ENCODE measurements at regions not wholly inside any gene's neighbourhood (a gene's known extent, or its start where the extent isn't known, plus 50 kb on each side); places are given as distances from the start of the nearest gene placed in this dataset.
A peak's percentile ranks its signal among the peaks of the same experiment; 100 is the strongest.

GRCh38 chr1:82932207-82932606, 1066.7 kb downstream of the TTLL7 start:
- DNase-seq (ENCODE audit: low read depth in 4 of 4, low spot score in 3 of 4) = no peak

GRCh38 chr1:82931006-82931405, 1067.9 kb downstream of the TTLL7 start:
- DNase-seq (ENCODE audit: low read depth in 4 of 4, low spot score in 3 of 4) = peak; percentile 53 to 75 (median 59)

GRCh38 chr1:82927753-82928152, 1071.2 kb downstream of the TTLL7 start:
- peak; percentile 32 to 42 (median 36) for DNase-seq (ENCODE audit: low read depth in 4 of 4, low spot score in 3 of 4)

GRCh38 chr1:82924666-82925065, 1074.3 kb downstream of the TTLL7 start:
- no peak for DNase-seq (ENCODE audit: low read depth in 4 of 4, low spot score in 3 of 4)

GRCh38 chr1:82923931-82924330, 1075.0 kb downstream of the TTLL7 start:
- DNase-seq (ENCODE audit: low read depth in 4 of 4, low spot score in 3 of 4) = no peak

GRCh38 chr1:82921759-82922158, 1077.2 kb downstream of the TTLL7 start:
- DNase-seq (ENCODE audit: low read depth in 4 of 4, low spot score in 3 of 4) = no peak

- DNase-seq (ENCODE audit: low read depth in 4 of 4, low spot score in 3 of 4) = no peak
These were observed 1078.3 kb downstream of the TTLL7 start for GRCh38 chr1:82920418-82921248.

- no peak for DNase-seq (ENCODE audit: low read depth in 4 of 4, low spot score in 3 of 4)
These were observed 1079.1 kb downstream of the TTLL7 start for GRCh38 chr1:82919837-82920236.

GRCh38 chr1:82907313-82907712, 1091.6 kb downstream of the TTLL7 start:
- DNase-seq (ENCODE audit: low read depth in 4 of 4, low spot score in 3 of 4) = no peak

GRCh38 chr1:82903626-82904025, 1095.3 kb downstream of the TTLL7 start:
- DNase-seq (ENCODE audit: low read depth in 4 of 4, low spot score in 3 of 4) = no peak

- DNase-seq (ENCODE audit: low read depth in 4 of 4, low spot score in 3 of 4) = no peak
These were observed 1097.4 kb downstream of the TTLL7 start for GRCh38 chr1:82901561-82901960.

GRCh38 chr1:82901118-82901517, 1097.8 kb downstream of the TTLL7 start:
- DNase-seq (ENCODE audit: low read depth in 4 of 4, low spot score in 3 of 4) = no peak

- DNase-seq (ENCODE audit: low read depth in 4 of 4, low spot score in 3 of 4) = no peak
These were observed 1098.3 kb downstream of the ADGRL2 start for GRCh38 chr1:82899017-82899416.

GRCh38 chr1:82897549-82897948, 1096.8 kb downstream of the ADGRL2 start:
- DNase-seq (ENCODE audit: low read depth in 4 of 4, low spot score in 3 of 4) = no peak

GRCh38 chr1:82896036-82896435, 1095.3 kb downstream of the ADGRL2 start:
- DNase-seq (ENCODE audit: low read depth in 4 of 4, low spot score in 3 of 4) = no peak

- DNase-seq (ENCODE audit: low read depth in 4 of 4, low spot score in 3 of 4) = no peak
These were observed 1093.9 kb downstream of the ADGRL2 start for GRCh38 chr1:82894635-82895034.

GRCh38 chr1:82893712-82894470, 1093.2 kb downstream of the ADGRL2 start:
- DNase-seq (ENCODE audit: low read depth in 4 of 4, low spot score in 3 of 4) = no peak

GRCh38 chr1:82880506-82880905, 1079.8 kb downstream of the ADGRL2 start:
- no peak for DNase-seq (ENCODE audit: low read depth in 4 of 4, low spot score in 3 of 4)

GRCh38 chr1:82879701-82880305, 1079.1 kb downstream of the ADGRL2 start:
- peak; percentile 26 to 33 (median 30) for DNase-seq (ENCODE audit: low read depth in 4 of 4, low spot score in 3 of 4)

GRCh38 chr1:82875170-82875569, 1074.4 kb downstream of the ADGRL2 start:
- no peak for DNase-seq (ENCODE audit: low read depth in 4 of 4, low spot score in 3 of 4)

GRCh38 chr1:82874041-82874440, 1073.3 kb downstream of the ADGRL2 start:
- DNase-seq (ENCODE audit: low read depth in 4 of 4, low spot score in 3 of 4) = no peak
